Fibroblast of skin of left quadriceps (primary cell): ENCODE measurements at regions not wholly inside any gene's neighbourhood (a gene's known extent, or its start where the extent isn't known, plus 50 kb on each side); places are given as distances from the start of the nearest gene placed in this dataset.

ENCODE experiments used
- DNase-seq, 2 experiments: peaks; one replicate each; pipeline ENCODE4 v3.0.0-alpha.2; 2013; ENCODE audit warnings: low read depth in 2 of 2

- DNase-seq = no peak
Measured at GRCh38 chr2:18731666-18732065, 142.3 kb upstream of the NT5C1B start.

- no peak for DNase-seq
Measured at GRCh38 chr2:18724371-18725145, 135.2 kb upstream of the NT5C1B start.

GRCh38 chr2:18723219-18723618 is 133.8 kb upstream of the NT5C1B start:
- no peak for DNase-seq

GRCh38 chr2:18722101-18722500 is 132.7 kb upstream of the NT5C1B start:
- no peak for DNase-seq

GRCh38 chr2:18721038-18721922 is 131.9 kb upstream of the NT5C1B start:
- DNase-seq = no peak

- DNase-seq = no peak
Measured at GRCh38 chr2:18719978-18720775, 130.8 kb upstream of the NT5C1B start.

- no peak for DNase-seq
Measured at GRCh38 chr2:18708203-18708715, 118.9 kb upstream of the NT5C1B start.

- DNase-seq = no peak
Measured at GRCh38 chr2:18706001-18706400, 116.6 kb upstream of the NT5C1B start.

- DNase-seq = no peak
Measured at GRCh38 chr2:18704276-18704675, 114.9 kb upstream of the NT5C1B start.

- DNase-seq = no peak
Measured at GRCh38 chr2:18703555-18703954, 114.2 kb upstream of the NT5C1B start.

GRCh38 chr2:18701981-18702380 is 112.6 kb upstream of the NT5C1B start:
- no peak for DNase-seq

GRCh38 chr2:18701546-18701945 is 112.2 kb upstream of the NT5C1B start:
- DNase-seq = no peak

- DNase-seq = no peak
Measured at GRCh38 chr2:18690342-18690741, 101.0 kb upstream of the NT5C1B start.

- peak; percentile 86 to 89 for DNase-seq
Measured at GRCh38 chr2:18684206-18685038, 95.1 kb upstream of the NT5C1B start.

- no peak for DNase-seq
Measured at GRCh38 chr2:18682681-18683080, 93.3 kb upstream of the NT5C1B start.

GRCh38 chr2:18677280-18677679 is 87.9 kb upstream of the NT5C1B start:
- DNase-seq = no peak

GRCh38 chr2:18674309-18674708 is 84.9 kb upstream of the NT5C1B start:
- DNase-seq = no peak

GRCh38 chr2:18671363-18671762 is 82.0 kb upstream of the NT5C1B start:
- DNase-seq = no peak

GRCh38 chr2:18668221-18668620 is 78.9 kb upstream of the NT5C1B start:
- no peak for DNase-seq

- no peak for DNase-seq
Measured at GRCh38 chr2:18664421-18664820, 75.1 kb upstream of the NT5C1B start.

GRCh38 chr2:18663861-18664260 is 74.5 kb upstream of the NT5C1B start:
- DNase-seq = no peak
